Endothelial cell (in vitro differentiated cells): ENCODE measurements at regions not wholly inside any gene's neighbourhood (a gene's known extent, or its start where the extent isn't known, plus 50 kb on each side); places are given as distances from the start of the nearest gene placed in this dataset.
A peak's percentile ranks its signal among the peaks of the same experiment; 100 is the strongest.

Source experiments
- DNase-seq: peaks from one replicate; pipeline ENCODE4 v3.0.0; 2021; ENCODE audit warnings: low spot score
- H3K27ac Mint-ChIP-seq: one replicate; pipeline ENCODE4 v1.8.0; 2021; ENCODE audit warnings: mixed read lengths, inconsistent platforms; ENCODE audit not compliant: unreplicated experiment
- H3K27me3 Mint-ChIP-seq: one replicate; pipeline ENCODE4 v1.8.0; 2021; ENCODE audit warnings: mild to moderate bottlenecking, moderate library complexity, mixed read lengths, inconsistent platforms; ENCODE audit not compliant: unreplicated experiment
- H3K36me3 Mint-ChIP-seq: one replicate; pipeline ENCODE4 v1.8.0; 2021; ENCODE audit warnings: mild to moderate bottlenecking, low read depth, mixed read lengths, inconsistent platforms; ENCODE audit not compliant: unreplicated experiment
- H3K4me1 Mint-ChIP-seq: one replicate; pipeline ENCODE4 v1.8.0; 2021; ENCODE audit warnings: mild to moderate bottlenecking, mixed read lengths, inconsistent platforms; ENCODE audit not compliant: unreplicated experiment
- H3K4me3 Mint-ChIP-seq: one replicate; pipeline ENCODE4 v1.8.0; 2021; ENCODE audit warnings: mild to moderate bottlenecking, mixed read lengths, inconsistent platforms; ENCODE audit not compliant: unreplicated experiment
- H3K9me3 Mint-ChIP-seq: one replicate; pipeline ENCODE4 v1.8.0; 2021; ENCODE audit warnings: mixed read lengths, inconsistent platforms; ENCODE audit not compliant: unreplicated experiment
- TF ChIP-seq, protein P1 (sequence below): fragments of 200-600 bp; sonication (generic); IDR thresholded peaks from one replicate; pipeline ENCODE4 v1.5.0; 2021; ENCODE audit warnings: antibody characterized with exemption; ENCODE audit not compliant: unreplicated experiment

DNA sequence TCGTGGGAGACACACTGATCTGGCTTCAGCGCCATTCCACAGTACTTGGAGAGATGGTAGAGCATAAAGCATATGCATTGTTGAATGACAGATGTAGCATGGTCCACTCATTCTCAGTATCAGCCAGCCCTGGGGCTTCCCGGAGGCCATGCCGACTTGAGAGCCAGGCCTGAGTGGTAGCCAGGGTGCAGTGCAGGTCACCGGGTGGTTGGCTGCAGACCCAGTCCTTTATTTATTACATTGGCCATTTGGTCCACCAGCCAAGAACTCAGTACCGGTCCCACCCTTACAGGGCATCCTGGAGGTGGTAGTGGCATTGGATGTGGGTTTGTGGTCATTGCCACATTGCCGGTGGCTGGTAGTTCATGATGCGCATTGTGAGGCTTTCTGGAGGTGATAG is 121.6 kb upstream of the RTL1 start:
- TF ChIP-seq, protein P1, sequence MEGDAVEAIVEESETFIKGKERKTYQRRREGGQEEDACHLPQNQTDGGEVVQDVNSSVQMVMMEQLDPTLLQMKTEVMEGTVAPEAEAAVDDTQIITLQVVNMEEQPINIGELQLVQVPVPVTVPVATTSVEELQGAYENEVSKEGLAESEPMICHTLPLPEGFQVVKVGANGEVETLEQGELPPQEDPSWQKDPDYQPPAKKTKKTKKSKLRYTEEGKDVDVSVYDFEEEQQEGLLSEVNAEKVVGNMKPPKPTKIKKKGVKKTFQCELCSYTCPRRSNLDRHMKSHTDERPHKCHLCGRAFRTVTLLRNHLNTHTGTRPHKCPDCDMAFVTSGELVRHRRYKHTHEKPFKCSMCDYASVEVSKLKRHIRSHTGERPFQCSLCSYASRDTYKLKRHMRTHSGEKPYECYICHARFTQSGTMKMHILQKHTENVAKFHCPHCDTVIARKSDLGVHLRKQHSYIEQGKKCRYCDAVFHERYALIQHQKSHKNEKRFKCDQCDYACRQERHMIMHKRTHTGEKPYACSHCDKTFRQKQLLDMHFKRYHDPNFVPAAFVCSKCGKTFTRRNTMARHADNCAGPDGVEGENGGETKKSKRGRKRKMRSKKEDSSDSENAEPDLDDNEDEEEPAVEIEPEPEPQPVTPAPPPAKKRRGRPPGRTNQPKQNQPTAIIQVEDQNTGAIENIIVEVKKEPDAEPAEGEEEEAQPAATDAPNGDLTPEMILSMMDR: no peak
- Mint-ChIP-seq H3K4me3 (peak overlapping the region; percentile 37), H3K27ac (no peak overlapping the region), H3K27me3 (peaks cover 15% of the 10 kb centered on the region), H3K36me3 (peaks cover 4% of the 10 kb centered on the region), H3K9me3 (peaks cover 5% of the 10 kb centered on the region), H3K4me1 (no peaks in the 10 kb centered on the region)
- no peak for DNase-seq

DNA sequence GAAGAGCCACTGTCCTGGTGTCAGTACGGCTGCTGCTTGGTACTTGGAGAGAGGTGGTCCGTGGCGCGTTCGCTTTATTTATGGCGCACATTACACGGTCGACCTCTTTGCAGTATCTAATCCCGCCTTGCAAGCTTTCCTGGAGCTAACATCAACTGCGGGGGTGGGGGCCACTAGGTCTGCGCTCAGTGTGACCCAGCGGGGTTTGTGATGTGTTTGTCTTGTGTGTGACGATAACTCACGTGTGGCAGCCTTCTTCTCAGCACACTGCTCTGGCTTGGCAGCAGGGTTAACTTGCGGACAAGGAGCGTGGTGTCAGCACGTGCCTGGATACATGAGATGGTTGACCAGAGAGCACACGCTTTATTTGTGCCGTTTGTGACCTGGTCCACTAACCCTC is 122.2 kb upstream of the RTL1 start:
- no peaks in the 10 kb centered on the region for H3K4me1 Mint-ChIP-seq
- TF ChIP-seq, protein P1: no peak
- no peak overlapping the region for H3K4me3 Mint-ChIP-seq
- peaks cover 2% of the 10 kb centered on the region for H3K9me3 Mint-ChIP-seq
- H3K36me3 Mint-ChIP-seq: peaks cover 4% of the 10 kb centered on the region
- peaks cover 17% of the 10 kb centered on the region for H3K27me3 Mint-ChIP-seq
- H3K27ac Mint-ChIP-seq: no peak overlapping the region
- DNase-seq: no peak

DNA sequence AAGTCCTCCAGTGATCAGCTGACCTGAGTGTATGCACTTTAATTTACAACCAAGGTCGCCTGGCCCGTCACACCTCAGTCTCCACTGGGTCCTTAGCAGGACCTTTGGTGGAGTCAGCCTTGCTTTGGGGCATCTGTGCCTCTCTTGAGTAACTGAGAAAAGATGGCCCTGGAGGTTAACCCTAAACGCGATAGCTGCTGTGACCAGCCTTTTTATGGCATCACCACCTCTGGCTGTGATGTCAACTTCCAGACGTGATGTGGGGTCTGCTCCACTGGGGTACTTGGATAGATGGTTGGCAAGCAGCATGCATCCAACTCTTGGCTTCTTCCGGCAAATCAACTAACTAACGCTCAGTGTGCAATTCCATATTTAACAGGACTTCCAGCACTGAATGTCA is 122.8 kb upstream of the RTL1 start:
- no peak for DNase-seq
- Mint-ChIP-seq H3K4me1 (no peaks in the 10 kb centered on the region), H3K9me3 (no peaks in the 10 kb centered on the region), H3K4me3 (no peak overlapping the region), H3K27me3 (peaks cover 13% of the 10 kb centered on the region), H3K36me3 (peaks cover 4% of the 10 kb centered on the region), H3K27ac (no peak overlapping the region)
- TF ChIP-seq, protein P1: no peak

DNA sequence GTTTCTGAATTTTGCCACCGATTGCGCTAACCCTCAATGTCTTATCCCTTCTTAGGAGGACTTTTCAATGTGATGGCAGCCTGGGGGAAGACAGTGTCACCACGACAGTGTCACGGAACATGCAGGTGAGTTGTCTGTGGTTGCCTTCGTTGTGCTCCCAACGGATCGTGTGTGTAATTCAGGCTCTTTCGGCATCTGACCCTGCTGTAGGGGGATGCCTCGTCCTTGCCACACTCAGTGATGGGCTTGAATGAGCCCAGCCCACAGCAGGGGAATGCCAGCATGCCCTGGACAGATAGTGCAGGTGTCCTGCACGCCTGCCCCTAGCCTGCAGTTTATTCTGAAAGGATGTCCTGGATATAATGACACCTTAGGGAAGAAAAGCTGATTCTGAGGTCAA is 123.8 kb upstream of the RTL1 start:
- no peak for DNase-seq
- TF ChIP-seq, protein P1: no peak
- H3K9me3 Mint-ChIP-seq: no peaks in the 10 kb centered on the region
- H3K27ac Mint-ChIP-seq: no peak overlapping the region
- no peak overlapping the region for H3K4me3 Mint-ChIP-seq
- H3K27me3 Mint-ChIP-seq: peaks cover 15% of the 10 kb centered on the region
- no peaks in the 10 kb centered on the region for H3K4me1 Mint-ChIP-seq
- peaks cover 4% of the 10 kb centered on the region for H3K36me3 Mint-ChIP-seq

DNA sequence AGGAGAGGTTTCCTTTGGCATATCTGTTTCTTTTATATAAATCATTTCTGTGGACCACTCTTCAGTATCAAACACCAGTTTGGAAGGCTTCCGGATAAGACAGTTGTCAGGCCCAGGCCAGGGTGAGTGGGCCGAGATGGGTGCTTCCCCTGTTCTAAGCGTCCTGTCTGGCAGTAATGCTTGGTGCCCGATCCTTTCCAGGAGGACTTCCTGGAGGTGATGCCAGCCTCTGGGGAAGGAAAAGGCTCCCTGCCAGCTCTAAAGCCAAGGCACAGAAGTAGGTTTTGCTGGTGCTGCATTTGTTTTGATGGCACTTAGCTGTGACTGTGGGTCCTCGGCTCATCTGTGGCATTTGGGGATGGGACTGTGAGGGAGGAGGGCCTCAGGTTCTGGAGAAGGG is 124.4 kb upstream of the RTL1 start:
- Mint-ChIP-seq H3K27me3 (peaks cover 13% of the 10 kb centered on the region), H3K4me3 (no peak overlapping the region), H3K36me3 (peaks cover 4% of the 10 kb centered on the region), H3K27ac (no peak overlapping the region), H3K4me1 (no peaks in the 10 kb centered on the region), H3K9me3 (no peaks in the 10 kb centered on the region)
- DNase-seq: no peak
- TF ChIP-seq, protein P1: no peak
